CD14-positive monocyte (primary cell): ENCODE measurements at regions not wholly inside any gene's neighbourhood (a gene's known extent, or its start where the extent isn't known, plus 50 kb on each side); places are given as distances from the start of the nearest gene placed in this dataset.

Experiments used
- DNase-seq, 3 donors: peaks; one replicate each; pipeline ENCODE4 v3.0.0-alpha.2; 2011 to 2022
- H2AFZ ChIP-seq: 2 replicates; pipeline ENCODE4 v1.6.0; 2012; ENCODE audit warnings: mild to moderate bottlenecking, low read depth, low read length, inconsistent platforms; ENCODE audit not compliant: insufficient read depth, poor library complexity, severe bottlenecking
- H3K27ac ChIP-seq, 2 donors: 1 replicate in 1 of 2; 2 replicates in 1 of 2; pipeline ENCODE4 v1.5.1; 2012 to 2013; ENCODE audit warnings: low read length in 2 of 2, control low read depth in 1 of 2, inconsistent platforms in 1 of 2, low read depth in 1 of 2, mild to moderate bottlenecking in 1 of 2
- H3K27me3 ChIP-seq, 2 donors: one replicate each; pipeline versions ENCODE4 v1.6.0 to v1.6.1; 2011 to 2013; ENCODE audit warnings: low read length in 2 of 2; ENCODE audit not compliant: control insufficient read depth in 2 of 2, insufficient read depth in 2 of 2
- H3K36me3 ChIP-seq, 2 donors: replicated peaks in 1 of 2; 1 replicate in 1 of 2; 2 replicates in 1 of 2; pipeline versions ENCODE4 v1.5.1 to v1.6.1; 2012 to 2013; ENCODE audit warnings: low read length in 2 of 2, control low read depth in 1 of 2, inconsistent platforms in 1 of 2, mild to moderate bottlenecking in 1 of 2; ENCODE audit not compliant: insufficient read depth in 2 of 2, control insufficient read depth in 1 of 2
- H3K4me1 ChIP-seq, 2 donors: 1 replicate in 1 of 2; 2 replicates in 1 of 2; pipeline versions ENCODE4 v1.5.1 to v1.6.1; 2012 to 2013; ENCODE audit warnings: low read length in 2 of 2, control low read depth in 1 of 2, inconsistent platforms in 1 of 2, mild to moderate bottlenecking in 1 of 2, moderate library complexity in 1 of 2; ENCODE audit not compliant: insufficient read depth in 2 of 2, control insufficient read depth in 1 of 2
- H3K4me2 ChIP-seq: replicated peaks from 2 replicates; pipeline ENCODE3; 2012; ENCODE audit warnings: low read length, moderate library complexity, mild to moderate bottlenecking; ENCODE audit not compliant: poor library complexity, severe bottlenecking; ENCODE audit errors: extremely low read depth
- H3K4me3 ChIP-seq, 3 experiments: fragments of 200-600 bp in 1 of 3; sonication (generic) in 1 of 3; replicated peaks in 1 of 3; 1 replicate in 2 of 3; 2 replicates in 1 of 3; pipeline ENCODE4 v1.5.1; 2011 to 2013; ENCODE audit warnings: low read length in 3 of 3, mild to moderate bottlenecking in 3 of 3, control low read depth in 2 of 3, low read depth in 2 of 3, inconsistent platforms in 1 of 3, moderate library complexity in 1 of 3
- H3K79me2 ChIP-seq: 2 replicates; pipeline ENCODE4 v1.6.0; 2012; ENCODE audit warnings: mild to moderate bottlenecking, control low read depth, inconsistent platforms, low read length, moderate library complexity; ENCODE audit not compliant: insufficient read depth
- H3K9ac ChIP-seq: 2 replicates; pipeline ENCODE4 v1.6.0; 2017; ENCODE audit warnings: low read length, mild to moderate bottlenecking; ENCODE audit not compliant: insufficient read depth, poor library complexity, severe bottlenecking
- H3K9me3 ChIP-seq, 2 donors: replicated peaks in 1 of 2; 1 replicate in 1 of 2; 2 replicates in 1 of 2; pipeline versions ENCODE4 v1.5.1 to v1.6.1; 2012 to 2013; ENCODE audit warnings: low read length in 2 of 2, control low read depth in 1 of 2; ENCODE audit not compliant: control insufficient read depth in 1 of 2, insufficient read depth in 1 of 2
- H4K20me1 ChIP-seq: 2 replicates; pipeline ENCODE4 v1.6.0; 2012; ENCODE audit warnings: mild to moderate bottlenecking, low read length, control low read depth, moderate library complexity; ENCODE audit not compliant: insufficient read depth
- H3K27ac Mint-ChIP-seq, 7 donors: one replicate each; pipeline ENCODE4 v1.8.0; 2020; ENCODE audit warnings: mild to moderate bottlenecking in 7 of 7, mixed read lengths in 7 of 7, moderate library complexity in 6 of 7, inconsistent platforms in 2 of 7
- H3K27me3 Mint-ChIP-seq, 3 donors: one replicate each; pipeline ENCODE4 v1.8.0; 2021 to 2022; ENCODE audit warnings: low read depth in 3 of 3, mild to moderate bottlenecking in 3 of 3, mixed read lengths in 3 of 3, moderate library complexity in 3 of 3, inconsistent platforms in 1 of 3
- H3K36me3 Mint-ChIP-seq, 2 donors: one replicate each; pipeline ENCODE4 v1.8.0; 2020; ENCODE audit warnings: mixed read lengths in 2 of 2, inconsistent platforms in 1 of 2, mild to moderate bottlenecking in 1 of 2
- H3K4me1 Mint-ChIP-seq: one replicate; pipeline ENCODE4 v1.8.0; 2020; ENCODE audit warnings: mild to moderate bottlenecking, mixed read lengths
- H3K4me3 Mint-ChIP-seq, 2 donors: one replicate each; pipeline ENCODE4 v1.8.0; 2020; ENCODE audit warnings: mild to moderate bottlenecking in 2 of 2, mixed read lengths in 2 of 2, moderate library complexity in 1 of 2
- H3K9me3 Mint-ChIP-seq, 7 donors: one replicate each; pipeline ENCODE4 v1.8.0; 2020 to 2022; ENCODE audit warnings: mixed read lengths in 7 of 7, mild to moderate bottlenecking in 6 of 7, moderate library complexity in 6 of 7, inconsistent platforms in 2 of 7
- WGBS: methylation state at CpG from one replicate; pipeline ENCODE4 v1.1.5; 2013; ENCODE audit warnings: missing lambda C conversion rate; ENCODE audit not compliant: insufficient coverage; 5-methylcytosine and 5-hydroxymethylcytosine counted together
- intact Hi-C, 2 donors: fragments of 100-400 bp; cut with micrococcal nuclease; formaldehyde crosslinking; loops; one replicate each; pipeline versions ENCODE4 v1.15.0 to v1.15.1; 2023
- TF ChIP-seq, protein P1 (sequence below): fragments of 200-600 bp; IDR thresholded peaks from one replicate; pipeline ENCODE4 v1.8.0; 2022; ENCODE audit warnings: antibody characterized with exemption, mild to moderate bottlenecking

DNA sequence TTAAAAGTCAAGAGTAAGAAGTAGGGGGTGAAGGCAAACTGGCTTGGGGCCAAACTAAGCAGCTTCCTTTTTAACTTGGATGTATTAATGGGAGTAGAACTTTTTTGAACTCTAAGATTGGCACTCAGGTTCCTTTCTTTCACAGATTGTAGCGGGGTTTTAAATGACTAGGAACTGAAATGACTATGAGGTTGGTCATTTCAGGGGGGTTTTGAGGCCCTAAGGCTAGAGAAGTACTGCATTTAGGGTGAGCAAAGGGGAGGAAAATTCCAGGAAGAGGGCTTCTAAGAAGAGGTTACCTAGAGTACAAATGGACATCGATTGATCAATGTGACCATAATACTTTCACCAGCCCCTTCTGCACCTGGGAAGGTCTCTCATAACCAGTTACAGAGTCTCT lies 381.8 kb downstream of the MLLT3 start:
- DNase-seq: no peak
- 100% methylated on average over 1 of the region's 2 CpGs for WGBS
- no peaks in the 10 kb centered on the region for H3K27me3 ChIP-seq
- no peaks in the 10 kb centered on the region for H3K36me3 Mint-ChIP-seq
- H3K4me3 Mint-ChIP-seq: no peak overlapping the region
- no peak overlapping the region for H3K4me3 ChIP-seq
- no peak overlapping the region for H3K27ac Mint-ChIP-seq
- intact Hi-C loops: no loop called here
- H3K27me3 Mint-ChIP-seq: peaks cover 1 to 7% (median 3%) of the 10 kb centered on the region in 3 donors
- TF ChIP-seq, protein P1, sequence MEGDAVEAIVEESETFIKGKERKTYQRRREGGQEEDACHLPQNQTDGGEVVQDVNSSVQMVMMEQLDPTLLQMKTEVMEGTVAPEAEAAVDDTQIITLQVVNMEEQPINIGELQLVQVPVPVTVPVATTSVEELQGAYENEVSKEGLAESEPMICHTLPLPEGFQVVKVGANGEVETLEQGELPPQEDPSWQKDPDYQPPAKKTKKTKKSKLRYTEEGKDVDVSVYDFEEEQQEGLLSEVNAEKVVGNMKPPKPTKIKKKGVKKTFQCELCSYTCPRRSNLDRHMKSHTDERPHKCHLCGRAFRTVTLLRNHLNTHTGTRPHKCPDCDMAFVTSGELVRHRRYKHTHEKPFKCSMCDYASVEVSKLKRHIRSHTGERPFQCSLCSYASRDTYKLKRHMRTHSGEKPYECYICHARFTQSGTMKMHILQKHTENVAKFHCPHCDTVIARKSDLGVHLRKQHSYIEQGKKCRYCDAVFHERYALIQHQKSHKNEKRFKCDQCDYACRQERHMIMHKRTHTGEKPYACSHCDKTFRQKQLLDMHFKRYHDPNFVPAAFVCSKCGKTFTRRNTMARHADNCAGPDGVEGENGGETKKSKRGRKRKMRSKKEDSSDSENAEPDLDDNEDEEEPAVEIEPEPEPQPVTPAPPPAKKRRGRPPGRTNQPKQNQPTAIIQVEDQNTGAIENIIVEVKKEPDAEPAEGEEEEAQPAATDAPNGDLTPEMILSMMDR: no peak
- H3K4me2 ChIP-seq: no peak overlapping the region
- no peaks in the 10 kb centered on the region for H3K36me3 ChIP-seq
- peaks cover 0 to 3% of the 10 kb centered on the region in 2 donors for H3K9me3 ChIP-seq
- no peaks in the 10 kb centered on the region for H3K79me2 ChIP-seq
- H3K9me3 Mint-ChIP-seq: peaks cover 0 to 3% (median 3%) of the 10 kb centered on the region in 7 donors
- H2AFZ ChIP-seq: no peak overlapping the region
- peaks cover 35 to 41% of the 10 kb centered on the region in 2 donors for H3K4me1 ChIP-seq
- H3K4me1 Mint-ChIP-seq: peaks cover 44% of the 10 kb centered on the region
- no peaks in the 10 kb centered on the region for H4K20me1 ChIP-seq
- H3K27ac ChIP-seq: no peak overlapping the region
- no peak overlapping the region for H3K9ac ChIP-seq

DNA sequence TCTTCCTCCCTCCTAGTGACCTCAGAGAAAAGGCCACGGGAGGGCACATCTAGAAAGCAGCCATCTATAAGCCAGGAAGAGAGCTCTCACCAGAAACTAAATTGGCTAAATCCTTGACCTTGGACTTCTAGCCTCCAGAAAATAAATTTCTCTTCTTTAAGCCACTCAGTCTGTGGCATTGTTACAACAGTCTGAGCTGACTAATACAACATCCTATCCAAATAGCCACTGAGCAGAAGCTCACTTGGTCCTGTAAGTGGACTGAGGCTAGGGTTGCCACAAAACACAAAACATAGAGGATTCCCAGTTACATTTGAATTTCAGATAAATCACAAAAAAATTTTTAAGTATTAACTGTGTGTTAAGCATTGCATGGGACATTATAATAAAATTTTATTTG lies 383.4 kb downstream of the MLLT3 start:
- Histone ChIP-seq H3K36me3 (no peaks in the 10 kb centered on the region), H4K20me1 (no peaks in the 10 kb centered on the region), H3K4me3 (no peak overlapping the region), H3K27ac (no peak overlapping the region), H3K79me2 (no peaks in the 10 kb centered on the region), H2AFZ (no peak overlapping the region), H3K9me3 (peaks cover 0 to 12% of the 10 kb centered on the region in 2 donors), H3K9ac (no peak overlapping the region), H3K4me2 (no peak overlapping the region), H3K27me3 (no peaks in the 10 kb centered on the region), H3K4me1 (peaks cover 21 to 26% of the 10 kb centered on the region in 2 donors)
- TF ChIP-seq, protein P1: no peak
- Mint-ChIP-seq H3K4me1 (peaks cover 28% of the 10 kb centered on the region), H3K9me3 (peaks cover 4 to 16% (median 11%) of the 10 kb centered on the region in 7 donors), H3K27me3 (peaks cover 1 to 6% (median 5%) of the 10 kb centered on the region in 3 donors), H3K4me3 (no peak overlapping the region), H3K36me3 (no peaks in the 10 kb centered on the region), H3K27ac (no peak overlapping the region)
- 100% methylated on average over 1 of the region's 1 CpG for WGBS
- intact Hi-C loops: no loop called here
- no peak for DNase-seq
